DOHH2 (cell line): ENCODE measurements at regions not wholly inside any gene's neighbourhood (a gene's known extent, or its start where the extent isn't known, plus 50 kb on each side); places are given as distances from the start of the nearest gene placed in this dataset.

Source experiments
- CTCF ChIP-seq: fragments of 200-600 bp; sonication (generic); IDR thresholded peaks from one replicate; pipeline ENCODE4 v1.5.1; 2014; ENCODE audit warnings: antibody characterized with exemption, mild to moderate bottlenecking, low read depth, low read length; ENCODE audit not compliant: poor library complexity, severe bottlenecking
- EZH2phosphoT487 ChIP-seq: fragments of 200-600 bp; sonication (generic); IDR thresholded peaks from 2 replicates; pipeline ENCODE4 v1.6.1; 2017; ENCODE audit warnings: borderline replicate concordance, mild to moderate bottlenecking, antibody characterized with exemption, low read length, moderate library complexity, mixed read lengths

DNA sequence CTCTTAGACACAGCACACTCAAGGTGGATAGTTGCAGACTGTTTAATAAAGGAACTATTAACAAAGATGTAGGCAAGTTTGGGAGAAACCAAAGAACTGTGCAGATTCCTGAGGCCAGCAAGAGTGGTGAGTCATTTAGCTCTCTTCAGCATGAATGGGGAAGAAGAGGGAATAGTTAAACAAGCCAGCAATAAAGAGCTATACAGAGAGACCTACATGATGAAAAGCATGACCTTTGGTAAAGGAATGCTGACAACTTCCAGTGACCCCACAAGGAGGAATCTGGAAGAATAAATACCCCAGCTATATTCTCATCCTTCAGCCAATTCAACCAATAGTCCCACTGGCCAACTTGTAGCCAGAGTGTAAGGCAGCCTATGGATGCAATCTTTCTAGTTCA lies 706.0 kb upstream of the GRAMD2B start:
- no peak for TF ChIP-seq CTCF
- TF ChIP-seq EZH2phosphoT487 = no peak
